Small intestine (tissue), 7 donors: ENCODE measurements at regions not wholly inside any gene's neighbourhood (a gene's known extent, or its start where the extent isn't known, plus 50 kb on each side); places are given as distances from the start of the nearest gene placed in this dataset.

Experiments used
- DNase-seq, 2 donors: peaks; one replicate each; pipeline versions ENCODE4 v3.0.0 to v3.0.0-alpha.2; 2013
- FAIRE-seq: peaks from 2 replicates; lab custom pipeline; 2012; peaks lifted over from hg19 to GRCh38; lab: Jason Lieb, UNC
- H3K27ac ChIP-seq, 3 donors: one replicate each; pipeline ENCODE4 v1.5.1; 2013; ENCODE audit warnings: low read length in 2 of 3, mild to moderate bottlenecking in 2 of 3, control low read depth in 1 of 3, inconsistent platforms in 1 of 3, low read depth in 1 of 3, moderate library complexity in 1 of 3
- H3K27me3 ChIP-seq, 3 donors: one replicate each; pipeline ENCODE4 v1.6.1; 2013; ENCODE audit warnings: low read length in 3 of 3, inconsistent platforms in 1 of 3; ENCODE audit not compliant: control insufficient read depth in 3 of 3, insufficient read depth in 3 of 3
- H3K36me3 ChIP-seq, 3 donors: one replicate each; pipeline ENCODE4 v1.6.1; 2013; ENCODE audit warnings: low read length in 3 of 3, inconsistent platforms in 1 of 3, low read depth in 1 of 3, mild to moderate bottlenecking in 1 of 3, moderate library complexity in 1 of 3; ENCODE audit not compliant: control insufficient read depth in 3 of 3, insufficient read depth in 2 of 3
- H3K4me1 ChIP-seq, 3 donors: one replicate each; pipeline ENCODE4 v1.6.1; 2013; ENCODE audit warnings: low read length in 2 of 3, inconsistent platforms in 1 of 3, low read depth in 1 of 3, mild to moderate bottlenecking in 1 of 3, moderate library complexity in 1 of 3; ENCODE audit not compliant: control insufficient read depth in 3 of 3, insufficient read depth in 2 of 3
- H3K4me3 ChIP-seq, 3 donors: one replicate each; pipeline ENCODE4 v1.5.1; 2013; ENCODE audit warnings: low read length in 3 of 3, control low read depth in 1 of 3, inconsistent platforms in 1 of 3, low read depth in 1 of 3, mild to moderate bottlenecking in 1 of 3, moderate library complexity in 1 of 3
- H3K9me3 ChIP-seq, 2 donors: one replicate each; pipeline ENCODE4 v1.6.1; 2013; ENCODE audit warnings: low read depth in 1 of 2, low read length in 1 of 2; ENCODE audit not compliant: control insufficient read depth in 2 of 2, insufficient read depth in 1 of 2
- WGBS, 3 donors: extraction: QIAGEN DNeasy Blood & Tissue Kit; methylation state at CpG; one replicate each; pipeline ENCODE4 v1.1.7; 2013; 5-methylcytosine and 5-hydroxymethylcytosine counted together
- donor health status: healthy with polysubstance abuse.
- donor health status: control.
- donor health status: control.
- donor health status: Bipolar disorder and iron deficiency.
- donor health status: healthy.

GRCh38 chr9:89811356-89811755 is 206.5 kb downstream of the GADD45G start:
- Histone ChIP-seq H3K27me3 (peaks cover 0 to under 1% (median 0%) of the 10 kb centered on the region in 3 donors), H3K9me3 (no peaks in the 10 kb centered on the region), H3K36me3 (no peaks in the 10 kb centered on the region), H3K4me3 (no peak overlapping the region), H3K4me1 (peaks cover 0 to 3% (median 0%) of the 10 kb centered on the region in 3 donors), H3K27ac (no peak overlapping the region)
- DNase-seq (no peak), FAIRE-seq (no peak)
- WGBS, 3 donors: 77 to 90% (median 82%) methylated on average over 3 of the region's 3 CpGs

- no peaks in the 10 kb centered on the region for H3K27me3 ChIP-seq
- peaks cover 0 to 3% (median 0%) of the 10 kb centered on the region in 3 donors for H3K4me1 ChIP-seq
- H3K36me3 ChIP-seq: no peaks in the 10 kb centered on the region
- no peaks in the 10 kb centered on the region for H3K9me3 ChIP-seq
- DNase-seq (no peak), FAIRE-seq (no peak)
- H3K27ac ChIP-seq: no peak overlapping the region
- 80 to 87% (median 86%) methylated on average over 10 of the region's 10 CpGs for WGBS, 3 donors
- H3K4me3 ChIP-seq: no peak overlapping the region
These were observed 207.2 kb downstream of the GADD45G start for GRCh38 chr9:89811886-89812450.

GRCh38 chr9:89812556-89813181 is 207.9 kb downstream of the GADD45G start:
- H3K9me3 ChIP-seq: no peaks in the 10 kb centered on the region
- H3K4me3 ChIP-seq: no peak overlapping the region
- H3K36me3 ChIP-seq: no peaks in the 10 kb centered on the region
- no peak for DNase-seq
- 63 to 82% (median 68%) methylated on average over 10 of the region's 10 CpGs for WGBS, 3 donors
- no peak overlapping the region for H3K27ac ChIP-seq
- no peaks in the 10 kb centered on the region for H3K27me3 ChIP-seq
- FAIRE-seq: no peak
- peaks cover 0 to 3% (median 0%) of the 10 kb centered on the region in 3 donors for H3K4me1 ChIP-seq

- H3K36me3 ChIP-seq: no peaks in the 10 kb centered on the region
- no peaks in the 10 kb centered on the region for H3K27me3 ChIP-seq
- WGBS, 3 donors: 78 to 88% (median 81%) methylated on average over 5 of the region's 5 CpGs
- FAIRE-seq: no peak
- no peaks in the 10 kb centered on the region for H3K9me3 ChIP-seq
- H3K4me3 ChIP-seq: no peak overlapping the region
- peaks cover 0 to 3% (median 0%) of the 10 kb centered on the region in 3 donors for H3K4me1 ChIP-seq
- no peak for DNase-seq
- no peak overlapping the region for H3K27ac ChIP-seq
These were observed 208.7 kb downstream of the GADD45G start for GRCh38 chr9:89813482-89813881.

- Histone ChIP-seq H3K9me3 (no peaks in the 10 kb centered on the region), H3K36me3 (no peaks in the 10 kb centered on the region), H3K27ac (no peak overlapping the region), H3K27me3 (no peaks in the 10 kb centered on the region), H3K4me1 (peaks cover 0 to 3% (median 0%) of the 10 kb centered on the region in 3 donors), H3K4me3 (no peak overlapping the region)
- FAIRE-seq: no peak
- no peak for DNase-seq
- WGBS, 3 donors: 49 to 75% (median 61%) methylated on average over 9 of the region's 9 CpGs
These were observed 209.7 kb downstream of the GADD45G start for GRCh38 chr9:89814340-89815040.

- no peak overlapping the region for H3K27ac ChIP-seq
- no peak for FAIRE-seq
- no peaks in the 10 kb centered on the region for H3K27me3 ChIP-seq
- no peak for DNase-seq
- H3K9me3 ChIP-seq: no peaks in the 10 kb centered on the region
- H3K4me3 ChIP-seq: no peak overlapping the region
- 79 to 84% (median 83%) methylated on average over 9 of the region's 9 CpGs for WGBS, 3 donors
- no peaks in the 10 kb centered on the region for H3K36me3 ChIP-seq
- peaks cover 0 to 3% (median 0%) of the 10 kb centered on the region in 3 donors for H3K4me1 ChIP-seq
These were observed 210.5 kb downstream of the GADD45G start for GRCh38 chr9:89815061-89815902.

DNA sequence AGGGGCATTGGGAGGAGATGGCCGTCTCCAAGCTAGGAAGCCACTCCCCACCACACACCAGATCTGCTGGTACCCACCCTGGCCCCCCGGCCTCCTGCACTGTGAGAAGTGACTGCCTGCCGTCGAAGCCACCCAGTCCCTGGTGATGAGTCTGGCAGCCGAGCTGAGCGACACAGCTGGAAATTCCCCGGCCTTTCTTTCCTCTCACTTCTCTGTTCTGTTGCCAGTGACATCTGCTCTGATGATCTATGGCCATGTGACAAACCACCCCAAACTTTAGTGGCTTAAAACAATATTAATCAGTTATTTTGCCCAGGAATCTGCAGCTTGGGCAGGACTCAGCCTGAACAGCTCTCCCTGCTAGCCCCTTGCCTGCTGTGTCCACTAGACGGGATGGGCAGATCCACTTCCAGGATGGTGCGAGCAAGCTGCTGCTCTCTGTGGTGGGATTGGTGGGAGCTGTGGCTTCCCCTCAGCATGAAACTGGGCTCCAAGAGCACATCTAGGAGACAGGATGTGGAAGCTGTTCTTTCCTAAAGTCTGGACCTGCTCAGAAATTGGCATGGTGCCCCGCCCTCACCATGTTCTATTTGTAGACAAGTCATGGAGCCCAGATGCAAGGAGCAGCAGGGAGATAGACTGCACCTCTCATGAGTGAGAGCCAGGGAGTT is 211.2 kb downstream of the GADD45G start:
- Histone ChIP-seq H3K9me3 (no peaks in the 10 kb centered on the region), H3K36me3 (no peaks in the 10 kb centered on the region), H3K4me1 (peaks cover 0 to 3% (median 0%) of the 10 kb centered on the region in 3 donors), H3K4me3 (no peak overlapping the region), H3K27ac (no peak overlapping the region), H3K27me3 (no peaks in the 10 kb centered on the region)
- 72 to 88% (median 82%) methylated on average over 10 of the region's 10 CpGs for WGBS, 3 donors
- FAIRE-seq: no peak
- DNase-seq: no peak
